ENCODE measurements at regions not wholly inside any gene's neighbourhood (a gene's known extent, or its start where the extent isn't known, plus 50 kb on each side); places are given as distances from the start of the nearest gene placed in this dataset.

GRCh38 chr14:29165431-29165830 lies 398.8 kb downstream of the FOXG1 start:
- H3K9me3 ChIP-seq (ENCODE audit: control insufficient read depth, insufficient read depth, low read length): no peaks in the 10 kb centered on the region
- DNase-seq (no peak), ATAC-seq (ENCODE audit: low read depth) (no peak)
- H4K5ac ChIP-seq (ENCODE audit: low read depth, low read length): no peak overlapping the region
- dilution Hi-C loops (cut with HindIII; ENCODE audit: low sequenced_read_pairs, unreplicated experiment): no loop called here
- H3K14ac ChIP-seq (replicated peaks; ENCODE audit: low read depth, low read length): no peak overlapping the region
- no peaks in the 10 kb centered on the region for H3K4me1 ChIP-seq (ENCODE audit: control insufficient read depth, insufficient read depth, low read length)
- no CpG with 5 or more reads among the region's 1 CpG for WGBS, 2 experiments (ENCODE audit: extremely low coverage in 2 of 2, insufficient read length in 1 of 2)
- ChIA-PET POLR2A (ENCODE audit: unreplicated experiment) (interaction anchor here (0.5 kb wide), 1 partner anchor 14 kb away, joined by 4 read pairs; no protein-coding TSS in a partner anchor), CTCF (no interaction called here)
- BruUV-seq (replicated peaks): no TSS peak
- no peak overlapping the region for H3K27ac ChIP-seq (ENCODE audit: insufficient read depth, low read length)
- H4K91ac ChIP-seq (ENCODE audit: insufficient read depth, low read depth, low read length): no peak overlapping the region
- intact Hi-C loops (cut with micrococcal nuclease): no loop called here
- no peak overlapping the region for H3K18ac ChIP-seq (ENCODE audit: low read depth, low read length)
- no peak overlapping the region for H3K4me2 ChIP-seq (ENCODE audit: low read depth, low read length)
- H3K4me3 ChIP-seq (ENCODE audit: insufficient read depth, low read depth, low read length): no peak overlapping the region
- no peaks in the 10 kb centered on the region for H4K20me1 ChIP-seq (ENCODE audit: insufficient read depth, low read length)
- H3K79me1 ChIP-seq (ENCODE audit: low read depth in 1 of 2, low read length in 2 of 2): no peaks in the 10 kb centered on the region
- in situ Hi-C loops (cut with MboI; ENCODE audit: low sequenced_read_pairs): no loop called here
- TF ChIP-seq MAZ (IDR thresholded peaks at IDR 0.05; ENCODE audit: borderline replicate concordance, low read depth, low read length): no peak
- no peak overlapping the region for H2AK5ac ChIP-seq (ENCODE audit: low read depth, low read length)
- H3K4ac ChIP-seq (ENCODE audit: low read depth, low read length): no peak overlapping the region
- H3K56ac ChIP-seq (ENCODE audit: extremely low read depth, insufficient read depth, low read length): no peak overlapping the region
- no peaks in the 10 kb centered on the region for H3K27me3 ChIP-seq (ENCODE audit: control insufficient read depth, insufficient read depth, low read length)
- no peaks in the 10 kb centered on the region for H3K36me3 ChIP-seq (ENCODE audit: control insufficient read depth, insufficient read depth, low read length)
- H2AFZ ChIP-seq (replicated peaks; ENCODE audit: low read length, poor library complexity): no peak overlapping the region
- no peak overlapping the region for H3K23ac ChIP-seq (ENCODE audit: low read depth, low read length)
- H2BK5ac ChIP-seq (ENCODE audit: low read depth, low read length, poor library complexity, severe bottlenecking): no peak overlapping the region
- H3K9ac ChIP-seq (ENCODE audit: low read depth, low read length): no peak overlapping the region
- H2BK15ac ChIP-seq (ENCODE audit: low read depth, low read length): no peak overlapping the region
- no peak overlapping the region for H2AK9ac ChIP-seq (replicated peaks; ENCODE audit: low read depth, low read length, poor library complexity)
- H2BK20ac ChIP-seq (ENCODE audit: low read depth, low read length): no peak overlapping the region
- no peaks in the 10 kb centered on the region for H3K9me1 ChIP-seq (ENCODE audit: insufficient read depth, low read length)
- H4K8ac ChIP-seq (ENCODE audit: low read depth in 2 of 2, low read length in 2 of 2): no peak overlapping the region
- H2BK120ac ChIP-seq (ENCODE audit: low read depth, low read length): no peak overlapping the region

All from IMR-90 (cell line).